ENCODE measurements at regions not wholly inside any gene's neighbourhood (a gene's known extent, or its start where the extent isn't known, plus 50 kb on each side); places are given as distances from the start of the nearest gene placed in this dataset.

GRCh38 chr13:44133626-44134025 lies 240.0 kb upstream of the SERP2 start:
- H3K27ac ChIP-seq: peak overlapping the region in 1 of 4 donors; percentile 47
- DNase-seq: no peak
- TF ChIP-seq, protein P1, sequence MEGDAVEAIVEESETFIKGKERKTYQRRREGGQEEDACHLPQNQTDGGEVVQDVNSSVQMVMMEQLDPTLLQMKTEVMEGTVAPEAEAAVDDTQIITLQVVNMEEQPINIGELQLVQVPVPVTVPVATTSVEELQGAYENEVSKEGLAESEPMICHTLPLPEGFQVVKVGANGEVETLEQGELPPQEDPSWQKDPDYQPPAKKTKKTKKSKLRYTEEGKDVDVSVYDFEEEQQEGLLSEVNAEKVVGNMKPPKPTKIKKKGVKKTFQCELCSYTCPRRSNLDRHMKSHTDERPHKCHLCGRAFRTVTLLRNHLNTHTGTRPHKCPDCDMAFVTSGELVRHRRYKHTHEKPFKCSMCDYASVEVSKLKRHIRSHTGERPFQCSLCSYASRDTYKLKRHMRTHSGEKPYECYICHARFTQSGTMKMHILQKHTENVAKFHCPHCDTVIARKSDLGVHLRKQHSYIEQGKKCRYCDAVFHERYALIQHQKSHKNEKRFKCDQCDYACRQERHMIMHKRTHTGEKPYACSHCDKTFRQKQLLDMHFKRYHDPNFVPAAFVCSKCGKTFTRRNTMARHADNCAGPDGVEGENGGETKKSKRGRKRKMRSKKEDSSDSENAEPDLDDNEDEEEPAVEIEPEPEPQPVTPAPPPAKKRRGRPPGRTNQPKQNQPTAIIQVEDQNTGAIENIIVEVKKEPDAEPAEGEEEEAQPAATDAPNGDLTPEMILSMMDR (IDR thresholded peaks at IDR 0.05 in 4 of 5, conservative IDR thresholded peaks at IDR 0.05 in 1 of 5): no peak
- no peak for TF ChIP-seq POLR2A (IDR thresholded peaks at IDR 0.05)
- H3K9me3 ChIP-seq: no peaks in the 10 kb centered on the region
- ATAC-seq: no peak
- no peaks in the 10 kb centered on the region for H3K27me3 ChIP-seq
- H3K4me3 ChIP-seq: no peak overlapping the region
- in situ Hi-C loops (cut with MboI; ENCODE audit: low sequenced_read_pairs in 4 of 4): no loop called here
- H3K4me1 ChIP-seq: peaks cover 15 to 17% of the 10 kb centered on the region in 2 donors
- H3K36me3 ChIP-seq: no peaks in the 10 kb centered on the region
- intact Hi-C loops (cut with DNase I; ENCODE audit: low total_unique reads): no loop called here

- ATAC-seq (no peak), DNase-seq (no peak)
- H3K4me1 ChIP-seq: peaks cover 7 to 12% of the 10 kb centered on the region in 2 donors
- TF ChIP-seq, protein P1 (IDR thresholded peaks at IDR 0.05 in 4 of 5, conservative IDR thresholded peaks at IDR 0.05 in 1 of 5): no peak
- no peak for TF ChIP-seq POLR2A (IDR thresholded peaks at IDR 0.05)
- no peaks in the 10 kb centered on the region for H3K36me3 ChIP-seq
- H3K27me3 ChIP-seq: no peaks in the 10 kb centered on the region
- H3K27ac ChIP-seq: no peak overlapping the region
- no peaks in the 10 kb centered on the region for H3K9me3 ChIP-seq
- in situ Hi-C loops (cut with MboI; ENCODE audit: low sequenced_read_pairs in 4 of 4): no loop called here
- intact Hi-C loops (cut with DNase I; ENCODE audit: low total_unique reads): no loop called here
- no peak overlapping the region for H3K4me3 ChIP-seq
Observed at GRCh38 chr13:44135566-44135965, 238.1 kb upstream of the SERP2 start.

GRCh38 chr13:44136696-44137268 lies 236.8 kb upstream of the SERP2 start:
- TF ChIP-seq POLR2A (IDR thresholded peaks at IDR 0.05): no peak
- TF ChIP-seq, protein P1 (IDR thresholded peaks at IDR 0.05 in 4 of 5, conservative IDR thresholded peaks at IDR 0.05 in 1 of 5): no peak
- no peak for DNase-seq
- Histone ChIP-seq H3K9me3 (no peaks in the 10 kb centered on the region), H3K36me3 (no peaks in the 10 kb centered on the region), H3K4me3 (no peak overlapping the region), H3K27ac (no peak overlapping the region), H3K27me3 (no peaks in the 10 kb centered on the region), H3K4me1 (peaks cover 16 to 21% of the 10 kb centered on the region in 2 donors)
- intact Hi-C loops (cut with DNase I; ENCODE audit: low total_unique reads) (no loop called here), in situ Hi-C loops (cut with MboI; ENCODE audit: low sequenced_read_pairs in 4 of 4) (no loop called here)
- ATAC-seq: no peak

DNA sequence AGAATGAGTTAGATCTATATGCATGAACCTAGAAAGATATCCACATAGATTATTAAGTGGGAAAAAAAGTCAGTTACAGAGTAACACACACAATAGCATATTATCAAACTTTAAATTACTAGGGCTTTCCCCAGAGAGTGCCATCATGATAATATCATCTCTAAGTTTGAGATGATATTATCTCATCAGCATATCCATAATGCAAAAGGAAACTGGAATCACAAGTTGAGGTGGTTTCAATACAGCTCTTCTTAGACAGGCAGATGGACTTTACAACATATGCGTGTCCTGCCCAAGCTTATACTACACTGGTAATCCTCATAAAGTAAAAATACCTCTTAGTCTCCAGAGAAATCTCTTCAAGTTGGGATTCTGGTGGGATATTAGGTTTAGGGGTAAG lies 236.2 kb upstream of the SERP2 start:
- peaks cover 16 to 19% of the 10 kb centered on the region in 2 donors for H3K4me1 ChIP-seq
- no peaks in the 10 kb centered on the region for H3K27me3 ChIP-seq
- in situ Hi-C loops (cut with MboI; ENCODE audit: low sequenced_read_pairs in 4 of 4) (no loop called here), intact Hi-C loops (cut with DNase I; ENCODE audit: low total_unique reads) (no loop called here)
- H3K36me3 ChIP-seq: no peaks in the 10 kb centered on the region
- TF ChIP-seq, protein P1 (IDR thresholded peaks at IDR 0.05 in 4 of 5, conservative IDR thresholded peaks at IDR 0.05 in 1 of 5): no peak
- TF ChIP-seq POLR2A (IDR thresholded peaks at IDR 0.05): no peak
- DNase-seq (no peak), ATAC-seq (no peak)
- H3K4me3 ChIP-seq: no peak overlapping the region
- H3K9me3 ChIP-seq: no peaks in the 10 kb centered on the region
- H3K27ac ChIP-seq: no peak overlapping the region

GRCh38 chr13:44140146-44140545 lies 233.5 kb upstream of the SERP2 start:
- Histone ChIP-seq H3K27ac (no peak overlapping the region), H3K4me1 (peaks cover 9 to 21% of the 10 kb centered on the region in 2 donors), H3K27me3 (no peaks in the 10 kb centered on the region), H3K9me3 (no peaks in the 10 kb centered on the region), H3K36me3 (no peaks in the 10 kb centered on the region), H3K4me3 (no peak overlapping the region)
- ATAC-seq (no peak), DNase-seq (no peak)
- in situ Hi-C loops (cut with MboI; ENCODE audit: low sequenced_read_pairs in 4 of 4) (no loop called here), intact Hi-C loops (cut with DNase I; ENCODE audit: low total_unique reads) (loop anchor here (5.0 to 10.0 kb wide), 2 partner anchors 162 to 1195 kb away; no protein-coding TSS in a partner anchor)
- TF ChIP-seq, protein P1 (IDR thresholded peaks at IDR 0.05 in 4 of 5, conservative IDR thresholded peaks at IDR 0.05 in 1 of 5): no peak
- TF ChIP-seq POLR2A (IDR thresholded peaks at IDR 0.05): no peak
